Ascending aorta (tissue), 2 donors: ENCODE measurements at regions not wholly inside any gene's neighbourhood (a gene's known extent, or its start where the extent isn't known, plus 50 kb on each side); places are given as distances from the start of the nearest gene placed in this dataset.

ENCODE experiments used
- DNase-seq, 2 donors: peaks; one replicate each; pipeline ENCODE4 v3.0.0-alpha.2; 2019; ENCODE audit warnings: low spot score in 2 of 2
- H3K27ac ChIP-seq, 2 donors: fragments of 200-600 bp; sonication (generic); one replicate each; pipeline ENCODE4 v1.5.1; 2016 to 2017; ENCODE audit warnings: mild to moderate bottlenecking in 1 of 2
- H3K27me3 ChIP-seq: fragments of 200-600 bp; sonication (generic); one replicate; pipeline ENCODE4 v1.5.1; 2017
- H3K36me3 ChIP-seq, 2 donors: fragments of 200-600 bp; sonication (generic); one replicate each; pipeline ENCODE4 v1.5.1; 2016
- H3K4me1 ChIP-seq, 2 donors: fragments of 200-600 bp; sonication (generic); one replicate each; pipeline ENCODE4 v1.5.1; 2016 to 2017; ENCODE audit warnings: mild to moderate bottlenecking in 1 of 2
- H3K4me3 ChIP-seq, 2 donors: fragments of 200-600 bp; sonication (generic); one replicate each; pipeline ENCODE4 v1.5.1; 2016 to 2017; ENCODE audit warnings: mild to moderate bottlenecking in 1 of 2
- H3K9me3 ChIP-seq, 2 donors: fragments of 200-600 bp; sonication (generic); one replicate each; pipeline ENCODE4 v1.5.1; 2016
- intact Hi-C: fragments of 100-400 bp; cut with DNase I; formaldehyde crosslinking; loops from one replicate; pipeline ENCODE4 v1.15.1; 2023
- TF ChIP-seq, protein P1 (sequence below), 3 experiments: fragments of 200-600 bp in 2 of 3; fragments of 450-650 bp in 1 of 3; sonication (generic) in 2 of 3; IDR thresholded peaks; one replicate each; pipeline ENCODE4 v1.5.1; 2016 to 2019; ENCODE audit warnings: antibody characterized with exemption in 3 of 3, mild to moderate bottlenecking in 1 of 3, moderate library complexity in 1 of 3

- intact Hi-C loops: no loop called here
These were observed 114.7 kb upstream of the AHR start for GRCh38 chr7:17183630-17184328.

DNA sequence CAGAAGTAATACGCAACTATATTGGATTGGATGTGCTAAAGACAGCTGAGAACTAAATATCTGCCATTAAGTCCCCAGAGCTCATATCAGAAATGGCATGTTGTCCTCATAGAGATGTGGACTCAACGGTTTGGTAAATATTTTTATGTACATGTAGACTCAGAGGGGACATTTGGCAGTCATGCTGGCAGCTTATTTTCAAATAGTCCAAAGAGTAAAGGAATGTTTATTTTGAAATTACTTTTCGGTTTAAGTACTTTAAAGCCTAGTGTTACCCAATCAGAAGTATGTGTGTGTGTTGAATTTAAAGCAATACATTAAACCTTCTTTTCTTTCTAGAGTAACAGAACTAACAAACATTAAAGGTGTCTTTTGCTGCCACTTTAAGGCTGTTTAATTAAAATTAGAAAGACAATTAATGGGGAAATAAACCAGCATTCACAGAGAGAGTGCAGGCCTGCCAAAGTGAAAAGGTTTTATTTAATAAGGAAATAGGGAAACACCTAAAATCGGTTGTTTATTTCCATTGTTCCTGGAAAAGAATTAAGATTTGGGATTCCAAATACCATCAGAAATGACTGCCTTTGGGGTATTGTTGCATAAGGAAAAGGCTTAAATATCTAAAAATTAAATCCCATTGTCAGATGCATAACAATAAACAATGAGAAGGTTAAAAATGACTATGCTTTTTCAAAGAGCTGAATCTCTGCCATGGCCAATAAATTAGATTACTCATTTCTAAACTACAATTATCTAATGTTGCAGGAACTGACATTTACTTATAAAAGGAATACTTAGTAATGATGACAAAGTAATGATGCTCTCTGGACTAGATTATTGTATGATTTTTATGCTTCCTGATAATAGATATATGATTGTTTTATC lies 113.4 kb upstream of the AHR start:
- Histone ChIP-seq H3K36me3 (no peaks in the 10 kb centered on the region), H3K9me3 (no peaks in the 10 kb centered on the region), H3K27me3 (no peaks in the 10 kb centered on the region), H3K4me3 (no peak overlapping the region), H3K27ac (no peak overlapping the region), H3K4me1 (peaks cover 0 to 3% of the 10 kb centered on the region in 2 donors)
- TF ChIP-seq, protein P1, sequence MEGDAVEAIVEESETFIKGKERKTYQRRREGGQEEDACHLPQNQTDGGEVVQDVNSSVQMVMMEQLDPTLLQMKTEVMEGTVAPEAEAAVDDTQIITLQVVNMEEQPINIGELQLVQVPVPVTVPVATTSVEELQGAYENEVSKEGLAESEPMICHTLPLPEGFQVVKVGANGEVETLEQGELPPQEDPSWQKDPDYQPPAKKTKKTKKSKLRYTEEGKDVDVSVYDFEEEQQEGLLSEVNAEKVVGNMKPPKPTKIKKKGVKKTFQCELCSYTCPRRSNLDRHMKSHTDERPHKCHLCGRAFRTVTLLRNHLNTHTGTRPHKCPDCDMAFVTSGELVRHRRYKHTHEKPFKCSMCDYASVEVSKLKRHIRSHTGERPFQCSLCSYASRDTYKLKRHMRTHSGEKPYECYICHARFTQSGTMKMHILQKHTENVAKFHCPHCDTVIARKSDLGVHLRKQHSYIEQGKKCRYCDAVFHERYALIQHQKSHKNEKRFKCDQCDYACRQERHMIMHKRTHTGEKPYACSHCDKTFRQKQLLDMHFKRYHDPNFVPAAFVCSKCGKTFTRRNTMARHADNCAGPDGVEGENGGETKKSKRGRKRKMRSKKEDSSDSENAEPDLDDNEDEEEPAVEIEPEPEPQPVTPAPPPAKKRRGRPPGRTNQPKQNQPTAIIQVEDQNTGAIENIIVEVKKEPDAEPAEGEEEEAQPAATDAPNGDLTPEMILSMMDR (IDR thresholded peaks at IDR 0.05): no peak
- DNase-seq: no peak
- intact Hi-C loops: no loop called here

More at GRCh38 chr7:17183630-17184328, 114.7 kb upstream of the AHR start:
- no peak overlapping the region for H3K27ac ChIP-seq
- H3K27me3 ChIP-seq: no peaks in the 10 kb centered on the region
- TF ChIP-seq, protein P1 (IDR thresholded peaks at IDR 0.05): no peak
- H3K4me3 ChIP-seq: no peak overlapping the region
- H3K9me3 ChIP-seq: no peaks in the 10 kb centered on the region
- no peaks in the 10 kb centered on the region for H3K36me3 ChIP-seq
- DNase-seq: no peak
- H3K4me1 ChIP-seq: peaks cover 0 to 3% of the 10 kb centered on the region in 2 donors

- TF ChIP-seq, protein P1 (IDR thresholded peaks at IDR 0.05): no peak
- Histone ChIP-seq H3K4me3 (no peak overlapping the region), H3K27ac (no peak overlapping the region), H3K9me3 (no peaks in the 10 kb centered on the region), H3K4me1 (peaks cover 0 to 3% of the 10 kb centered on the region in 2 donors), H3K36me3 (no peaks in the 10 kb centered on the region), H3K27me3 (no peaks in the 10 kb centered on the region)
- DNase-seq: no peak
- intact Hi-C loops: no loop called here
These were observed 112.8 kb upstream of the AHR start for GRCh38 chr7:17185690-17186070.

DNA sequence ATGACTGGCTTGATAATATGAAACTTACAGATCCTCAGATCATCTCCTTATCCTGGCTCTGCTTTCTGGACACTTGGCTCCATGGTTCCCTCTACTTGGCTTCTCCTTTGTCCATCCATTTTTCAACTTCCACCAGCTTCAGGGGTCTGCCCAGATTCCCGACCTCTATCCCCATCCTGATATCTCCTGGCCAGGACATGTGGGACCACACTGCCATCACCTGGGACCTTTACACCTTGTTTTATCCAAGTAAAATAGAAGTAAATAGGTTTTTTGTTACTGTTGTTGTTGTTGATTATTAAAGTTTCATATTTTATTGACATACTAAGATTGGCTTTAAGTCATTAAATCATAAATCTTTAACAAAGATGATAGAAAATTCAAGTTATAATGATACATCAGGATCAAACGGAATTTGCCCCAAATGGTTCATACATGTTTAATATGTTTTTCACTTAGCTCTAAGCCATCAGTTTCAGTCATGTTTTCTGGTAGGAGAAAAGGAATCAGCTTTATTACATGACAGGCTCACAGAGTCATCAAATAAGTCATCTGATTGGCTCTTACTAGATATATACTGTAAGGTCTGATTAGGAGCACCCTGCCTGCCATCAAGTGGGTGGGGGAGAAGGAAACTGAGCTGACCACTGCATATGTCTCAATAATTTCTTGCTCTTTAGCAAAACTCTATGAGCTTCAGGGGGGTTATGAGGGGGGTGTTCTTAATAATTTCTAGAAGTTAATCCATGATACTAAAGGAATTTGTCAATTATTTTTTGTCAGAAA lies 111.5 kb upstream of the AHR start:
- no peak overlapping the region for H3K27ac ChIP-seq
- TF ChIP-seq, protein P1 (IDR thresholded peaks at IDR 0.05): no peak
- intact Hi-C loops: no loop called here
- no peak overlapping the region for H3K4me3 ChIP-seq
- no peak for DNase-seq
- peaks cover 0 to 3% of the 10 kb centered on the region in 2 donors for H3K4me1 ChIP-seq
- H3K36me3 ChIP-seq: no peaks in the 10 kb centered on the region
- H3K9me3 ChIP-seq: no peaks in the 10 kb centered on the region
- H3K27me3 ChIP-seq: no peaks in the 10 kb centered on the region

DNA sequence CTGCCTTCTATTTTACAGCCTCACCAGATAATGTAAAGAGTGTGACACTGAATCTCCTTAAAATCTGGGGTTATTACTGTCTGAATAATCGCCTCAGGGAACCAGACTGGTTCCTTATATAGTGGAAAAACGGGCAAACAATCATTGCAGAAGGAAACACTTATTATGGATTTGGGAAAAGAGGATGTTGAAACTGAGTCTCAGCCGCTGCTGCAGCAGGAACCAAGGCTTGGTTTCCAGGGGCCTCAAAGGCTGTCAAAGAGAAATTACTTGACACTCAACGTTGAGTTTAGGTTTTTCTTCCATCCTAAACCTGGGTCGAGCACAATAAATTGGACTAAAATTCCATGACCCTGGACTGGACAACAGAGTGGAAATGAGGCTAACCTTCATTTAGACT lies 103.8 kb upstream of the AHR start:
- Histone ChIP-seq H3K9me3 (no peaks in the 10 kb centered on the region), H3K36me3 (no peaks in the 10 kb centered on the region), H3K27ac (no peak overlapping the region), H3K4me3 (no peak overlapping the region), H3K27me3 (no peaks in the 10 kb centered on the region), H3K4me1 (no peaks in the 10 kb centered on the region)
- intact Hi-C loops: no loop called here
- DNase-seq: no peak
- TF ChIP-seq, protein P1 (IDR thresholded peaks at IDR 0.05): no peak
